ENCODE measurements at regions not wholly inside any gene's neighbourhood (a gene's known extent, or its start where the extent isn't known, plus 50 kb on each side); places are given as distances from the start of the nearest gene placed in this dataset.

DNA sequence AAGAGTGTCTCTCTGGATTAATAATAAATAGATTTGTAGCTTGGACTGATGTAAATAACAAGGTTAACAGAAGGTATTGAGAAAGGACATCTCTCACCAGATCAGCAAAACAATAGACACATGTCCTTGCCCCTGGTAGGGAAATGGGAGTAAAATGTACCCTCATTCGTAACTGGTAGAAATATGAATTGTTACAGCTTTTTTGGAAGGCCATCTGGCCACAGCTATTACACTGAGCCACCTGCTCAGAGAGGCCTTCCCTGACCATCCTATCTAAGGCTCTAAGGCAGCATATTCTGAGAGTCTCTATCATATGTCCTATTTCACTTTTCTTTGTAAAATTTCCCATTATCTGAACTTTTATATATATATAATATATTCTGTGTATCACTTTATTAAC, 129.1 kb upstream of the MAP1B start (continued):
- TF ChIP-seq, protein P1, sequence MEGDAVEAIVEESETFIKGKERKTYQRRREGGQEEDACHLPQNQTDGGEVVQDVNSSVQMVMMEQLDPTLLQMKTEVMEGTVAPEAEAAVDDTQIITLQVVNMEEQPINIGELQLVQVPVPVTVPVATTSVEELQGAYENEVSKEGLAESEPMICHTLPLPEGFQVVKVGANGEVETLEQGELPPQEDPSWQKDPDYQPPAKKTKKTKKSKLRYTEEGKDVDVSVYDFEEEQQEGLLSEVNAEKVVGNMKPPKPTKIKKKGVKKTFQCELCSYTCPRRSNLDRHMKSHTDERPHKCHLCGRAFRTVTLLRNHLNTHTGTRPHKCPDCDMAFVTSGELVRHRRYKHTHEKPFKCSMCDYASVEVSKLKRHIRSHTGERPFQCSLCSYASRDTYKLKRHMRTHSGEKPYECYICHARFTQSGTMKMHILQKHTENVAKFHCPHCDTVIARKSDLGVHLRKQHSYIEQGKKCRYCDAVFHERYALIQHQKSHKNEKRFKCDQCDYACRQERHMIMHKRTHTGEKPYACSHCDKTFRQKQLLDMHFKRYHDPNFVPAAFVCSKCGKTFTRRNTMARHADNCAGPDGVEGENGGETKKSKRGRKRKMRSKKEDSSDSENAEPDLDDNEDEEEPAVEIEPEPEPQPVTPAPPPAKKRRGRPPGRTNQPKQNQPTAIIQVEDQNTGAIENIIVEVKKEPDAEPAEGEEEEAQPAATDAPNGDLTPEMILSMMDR (IDR thresholded peaks at IDR 0.05; ENCODE audit: low read depth, low read length, missing input control) = no peak
- TF ChIP-seq, protein P2, sequence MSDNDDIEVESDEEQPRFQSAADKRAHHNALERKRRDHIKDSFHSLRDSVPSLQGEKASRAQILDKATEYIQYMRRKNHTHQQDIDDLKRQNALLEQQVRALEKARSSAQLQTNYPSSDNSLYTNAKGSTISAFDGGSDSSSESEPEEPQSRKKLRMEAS (IDR thresholded peaks at IDR 0.05) = no peak
- TF ChIP-seq HNF4G (IDR thresholded peaks at IDR 0.05) = no peak
- TF ChIP-seq NR2F2 (IDR thresholded peaks at IDR 0.05) = no peak
- TF ChIP-seq FOXA1 (IDR thresholded peaks at IDR 0.05) = no peak
- no peak for TF ChIP-seq YY1 (IDR thresholded peaks at IDR 0.05)
- TF ChIP-seq, protein P3, sequence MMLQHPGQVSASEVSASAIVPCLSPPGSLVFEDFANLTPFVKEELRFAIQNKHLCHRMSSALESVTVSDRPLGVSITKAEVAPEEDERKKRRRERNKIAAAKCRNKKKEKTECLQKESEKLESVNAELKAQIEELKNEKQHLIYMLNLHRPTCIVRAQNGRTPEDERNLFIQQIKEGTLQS (IDR thresholded peaks at IDR 0.05) = no peak

DNA sequence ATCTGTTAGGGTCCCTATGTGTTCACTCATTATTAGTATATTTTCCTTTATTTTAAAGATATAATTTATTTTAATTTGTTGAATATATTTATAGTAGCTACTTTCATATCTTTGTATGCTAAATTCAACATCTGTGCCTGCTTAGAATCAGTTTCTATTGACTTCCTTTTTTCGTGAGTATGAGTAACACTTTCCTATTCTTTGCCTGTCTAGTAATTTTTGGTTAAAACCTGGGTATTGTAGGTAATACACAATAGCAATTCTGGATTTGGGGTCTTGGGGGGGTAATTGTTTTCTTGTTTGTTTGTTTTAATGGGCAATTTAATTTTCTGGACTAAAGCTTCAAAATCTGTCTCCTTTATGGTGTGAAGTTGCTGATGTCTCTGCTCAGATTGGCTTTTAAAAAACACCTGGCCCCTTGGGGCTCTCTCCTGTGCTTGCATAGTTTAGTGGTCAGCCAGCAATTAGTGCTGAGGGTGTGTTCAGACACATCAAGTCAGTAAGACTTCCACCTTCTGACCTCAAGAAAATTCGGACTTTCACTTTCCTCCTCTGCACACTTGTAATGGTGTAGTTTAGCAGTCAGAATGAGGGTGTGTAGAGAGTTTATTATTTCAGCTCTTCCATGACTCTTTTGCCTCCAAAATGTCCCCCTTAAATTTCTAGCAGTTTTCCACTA, 124.4 kb upstream of the MAP1B start:
- Histone ChIP-seq H3K4me1 (ENCODE audit: control insufficient read depth in 4 of 4, insufficient read depth in 4 of 4, low read length in 3 of 4) (no peaks in the 10 kb centered on the region), H3K9ac (ENCODE audit: low read depth in 1 of 2, low read length in 2 of 2) (no peak overlapping the region), H3K4me3 (ENCODE audit: low read depth in 1 of 3, low read length in 3 of 3) (no peak overlapping the region), H3K27me3 (ENCODE audit: control insufficient read depth in 4 of 4, insufficient read depth in 4 of 4, low read length in 3 of 4) (no peaks in the 10 kb centered on the region), H3K27ac (ENCODE audit: low read depth in 1 of 2, low read length in 2 of 2) (no peak overlapping the region), H3K9me3 (ENCODE audit: control insufficient read depth in 4 of 4, low read length in 3 of 4) (peaks cover 0 to 9% (median 3%) of the 10 kb centered on the region in 4 donors), H3K36me3 (ENCODE audit: control insufficient read depth in 4 of 4, insufficient read depth in 3 of 4, low read depth in 1 of 4, low read length in 3 of 4) (no peaks in the 10 kb centered on the region)
- WGBS = 85% methylated on average over 2 of the region's 2 CpGs
- no peak for DNase-seq (ENCODE audit: low spot score)
- TF ChIP-seq SP1 (IDR thresholded peaks at IDR 0.05) = no peak
- no peak for TF ChIP-seq RAD21 (IDR thresholded peaks at IDR 0.05)
- no peak for TF ChIP-seq RXRA (IDR thresholded peaks at IDR 0.05)
- TF ChIP-seq FOXA1 (IDR thresholded peaks at IDR 0.05) = no peak
- TF ChIP-seq, protein P2 (IDR thresholded peaks at IDR 0.05) = no peak
- no peak for TF ChIP-seq GABPA (IDR thresholded peaks at IDR 0.05 in 1 of 2, conservative IDR thresholded peaks at IDR 0.05 in 1 of 2)
- no peak for TF ChIP-seq EGR1 (IDR thresholded peaks at IDR 0.05; ENCODE audit: low read depth in 2 of 2)
- no peak for TF ChIP-seq FOXA2 (IDR thresholded peaks at IDR 0.05)
- no peak for TF ChIP-seq TAF1 (conservative IDR thresholded peaks at IDR 0.05)
- no peak for TF ChIP-seq NR2F2 (IDR thresholded peaks at IDR 0.05)
- TF ChIP-seq JUND (IDR thresholded peaks at IDR 0.05) = no peak
- no peak for TF ChIP-seq HNF4A (conservative IDR thresholded peaks at IDR 0.05)
- TF ChIP-seq HNF4G (IDR thresholded peaks at IDR 0.05) = no peak
- TF ChIP-seq, protein P4, sequence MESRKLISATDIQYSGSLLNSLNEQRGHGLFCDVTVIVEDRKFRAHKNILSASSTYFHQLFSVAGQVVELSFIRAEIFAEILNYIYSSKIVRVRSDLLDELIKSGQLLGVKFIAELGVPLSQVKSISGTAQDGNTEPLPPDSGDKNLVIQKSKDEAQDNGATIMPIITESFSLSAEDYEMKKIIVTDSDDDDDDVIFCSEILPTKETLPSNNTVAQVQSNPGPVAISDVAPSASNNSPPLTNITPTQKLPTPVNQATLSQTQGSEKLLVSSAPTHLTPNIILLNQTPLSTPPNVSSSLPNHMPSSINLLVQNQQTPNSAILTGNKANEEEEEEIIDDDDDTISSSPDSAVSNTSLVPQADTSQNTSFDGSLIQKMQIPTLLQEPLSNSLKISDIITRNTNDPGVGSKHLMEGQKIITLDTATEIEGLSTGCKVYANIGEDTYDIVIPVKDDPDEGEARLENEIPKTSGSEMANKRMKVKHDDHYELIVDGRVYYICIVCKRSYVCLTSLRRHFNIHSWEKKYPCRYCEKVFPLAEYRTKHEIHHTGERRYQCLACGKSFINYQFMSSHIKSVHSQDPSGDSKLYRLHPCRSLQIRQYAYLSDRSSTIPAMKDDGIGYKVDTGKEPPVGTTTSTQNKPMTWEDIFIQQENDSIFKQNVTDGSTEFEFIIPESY (IDR thresholded peaks at IDR 0.05) = no peak
- TF ChIP-seq YY1 (IDR thresholded peaks at IDR 0.05) = no peak
- TF ChIP-seq, protein P3 (IDR thresholded peaks at IDR 0.05) = no peak
- TF ChIP-seq, protein P5, sequence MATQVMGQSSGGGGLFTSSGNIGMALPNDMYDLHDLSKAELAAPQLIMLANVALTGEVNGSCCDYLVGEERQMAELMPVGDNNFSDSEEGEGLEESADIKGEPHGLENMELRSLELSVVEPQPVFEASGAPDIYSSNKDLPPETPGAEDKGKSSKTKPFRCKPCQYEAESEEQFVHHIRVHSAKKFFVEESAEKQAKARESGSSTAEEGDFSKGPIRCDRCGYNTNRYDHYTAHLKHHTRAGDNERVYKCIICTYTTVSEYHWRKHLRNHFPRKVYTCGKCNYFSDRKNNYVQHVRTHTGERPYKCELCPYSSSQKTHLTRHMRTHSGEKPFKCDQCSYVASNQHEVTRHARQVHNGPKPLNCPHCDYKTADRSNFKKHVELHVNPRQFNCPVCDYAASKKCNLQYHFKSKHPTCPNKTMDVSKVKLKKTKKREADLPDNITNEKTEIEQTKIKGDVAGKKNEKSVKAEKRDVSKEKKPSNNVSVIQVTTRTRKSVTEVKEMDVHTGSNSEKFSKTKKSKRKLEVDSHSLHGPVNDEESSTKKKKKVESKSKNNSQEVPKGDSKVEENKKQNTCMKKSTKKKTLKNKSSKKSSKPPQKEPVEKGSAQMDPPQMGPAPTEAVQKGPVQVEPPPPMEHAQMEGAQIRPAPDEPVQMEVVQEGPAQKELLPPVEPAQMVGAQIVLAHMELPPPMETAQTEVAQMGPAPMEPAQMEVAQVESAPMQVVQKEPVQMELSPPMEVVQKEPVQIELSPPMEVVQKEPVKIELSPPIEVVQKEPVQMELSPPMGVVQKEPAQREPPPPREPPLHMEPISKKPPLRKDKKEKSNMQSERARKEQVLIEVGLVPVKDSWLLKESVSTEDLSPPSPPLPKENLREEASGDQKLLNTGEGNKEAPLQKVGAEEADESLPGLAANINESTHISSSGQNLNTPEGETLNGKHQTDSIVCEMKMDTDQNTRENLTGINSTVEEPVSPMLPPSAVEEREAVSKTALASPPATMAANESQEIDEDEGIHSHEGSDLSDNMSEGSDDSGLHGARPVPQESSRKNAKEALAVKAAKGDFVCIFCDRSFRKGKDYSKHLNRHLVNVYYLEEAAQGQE (IDR thresholded peaks at IDR 0.05) = no peak
